Left kidney (tissue), 1 donor: ENCODE measurements at regions not wholly inside any gene's neighbourhood (a gene's known extent, or its start where the extent isn't known, plus 50 kb on each side); places are given as distances from the start of the nearest gene placed in this dataset.

Source experiments
- DNase-seq: peaks from one replicate; pipeline ENCODE4 v3.0.0-alpha.2; 2013

DNA sequence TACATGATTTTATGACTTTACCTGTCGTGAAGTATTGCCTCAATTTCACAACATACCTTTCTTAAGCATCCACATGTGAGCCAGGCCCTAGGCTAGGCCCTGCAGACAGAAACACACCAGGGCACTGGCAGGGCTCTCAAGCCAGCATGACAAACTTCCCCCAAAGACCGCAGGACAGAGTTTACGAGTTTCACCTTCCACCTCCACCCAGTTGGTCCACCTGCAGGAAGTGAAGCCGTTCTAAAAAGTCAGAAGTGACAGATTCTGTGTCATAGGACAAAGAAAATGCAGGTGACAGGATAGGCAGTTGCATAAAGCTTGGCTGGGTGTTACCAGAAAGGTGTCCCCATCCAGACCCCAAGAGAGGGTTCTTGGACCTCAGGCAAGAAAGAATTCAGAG is 382.3 kb downstream of the PCNX1 start:
- DNase-seq: no peak

DNA sequence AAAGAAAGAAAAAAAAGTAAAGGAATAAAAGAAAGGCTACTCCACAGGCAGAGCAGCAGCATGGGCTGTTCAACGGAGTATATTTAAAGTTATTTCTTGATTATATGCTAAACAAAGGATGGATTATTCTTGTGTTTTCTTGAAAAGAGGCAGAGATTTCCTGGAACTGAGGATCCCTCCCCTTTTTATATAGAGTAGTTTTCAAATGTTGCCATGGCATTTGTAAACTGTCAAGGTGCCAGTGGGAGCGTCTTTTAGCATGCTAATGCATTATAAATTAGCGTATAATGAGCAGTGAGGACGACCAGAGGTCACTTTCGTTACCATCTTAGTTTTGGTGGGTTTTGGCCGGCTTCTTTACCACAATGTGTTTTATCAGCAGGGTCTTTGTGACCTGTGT is 383.0 kb downstream of the PCNX1 start:
- no peak for DNase-seq

GRCh38 chr14:71290960-71291466 is 383.8 kb downstream of the PCNX1 start:
- no peak for DNase-seq

DNA sequence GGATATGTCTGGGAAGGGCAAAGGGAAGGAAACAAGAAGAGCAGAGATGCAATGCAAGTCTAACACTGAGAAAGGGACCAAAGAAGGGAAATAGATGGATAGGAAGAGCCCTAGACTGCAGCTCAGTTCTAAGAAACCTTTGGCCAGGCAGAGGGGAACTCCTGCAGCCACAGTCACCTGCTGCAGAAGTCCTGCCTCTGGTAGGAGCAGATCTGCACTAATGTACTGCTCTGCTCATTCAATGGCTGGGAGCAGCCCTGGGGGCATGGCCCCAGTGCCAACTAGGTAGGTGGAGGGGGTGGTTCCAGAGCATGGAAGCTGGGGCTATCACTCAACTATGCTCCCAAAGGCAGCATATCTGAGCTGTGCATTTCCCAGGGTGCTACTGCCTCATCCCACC is 388.9 kb downstream of the PCNX1 start:
- DNase-seq: no peak

DNA sequence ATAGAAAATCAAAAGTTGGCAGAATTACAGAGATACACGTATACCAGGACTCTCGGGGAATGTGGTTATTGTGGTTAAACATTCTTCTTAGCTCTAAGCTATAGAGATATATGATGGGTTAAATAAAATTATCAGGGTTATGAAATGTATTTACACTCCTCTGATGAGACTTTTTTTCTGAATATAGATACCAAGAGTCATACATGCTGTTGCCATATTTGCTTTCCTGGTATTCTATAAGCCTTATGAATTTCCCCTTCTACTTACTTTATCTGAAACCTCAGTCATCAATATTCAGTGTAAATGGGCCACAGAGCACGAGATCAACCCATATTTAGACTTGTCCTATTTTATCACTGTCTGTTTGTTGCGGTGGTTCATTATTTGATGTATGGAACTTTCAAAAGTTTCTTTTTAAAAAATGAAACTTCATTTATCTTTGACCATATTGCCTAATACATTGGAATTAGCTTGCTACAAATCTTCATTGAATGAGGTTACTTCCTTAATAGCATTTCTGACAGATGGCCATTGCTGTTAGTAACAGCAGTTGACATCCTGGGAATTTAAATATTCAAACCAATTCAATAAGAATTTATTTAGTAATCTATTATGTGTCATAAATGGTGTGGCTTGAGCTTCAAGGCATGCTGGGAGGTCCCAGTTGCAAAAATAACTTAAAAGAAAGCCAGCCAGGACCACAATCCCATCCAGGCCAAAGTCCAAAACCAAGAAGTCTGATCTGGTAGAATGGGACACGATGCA is 393.5 kb downstream of the PCNX1 start:
- no peak for DNase-seq

DNA sequence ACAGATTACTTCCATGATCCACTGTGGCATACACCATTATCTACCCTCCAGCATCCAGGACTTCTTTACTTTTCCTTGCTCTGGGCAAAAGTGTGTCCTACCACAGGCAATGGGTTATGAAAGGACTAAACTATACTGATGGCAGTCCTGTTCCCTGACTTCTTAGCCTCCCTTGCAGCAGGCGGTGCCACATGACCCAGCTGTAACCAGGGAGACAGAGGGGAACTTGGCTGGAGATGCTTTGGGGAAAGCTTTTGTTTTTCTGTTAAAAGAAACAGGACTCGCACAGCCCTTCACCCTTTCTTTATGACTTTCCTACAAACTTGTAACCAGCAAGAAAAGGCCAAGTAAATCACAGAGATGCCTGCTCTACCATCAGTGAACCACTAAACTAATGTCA is 394.4 kb downstream of the PCNX1 start:
- no peak for DNase-seq

- DNase-seq: no peak
These were observed 397.4 kb downstream of the PCNX1 start for GRCh38 chr14:71304690-71305089.

- DNase-seq: no peak
These were observed 401.4 kb downstream of the PCNX1 start for GRCh38 chr14:71308671-71309070.

DNA sequence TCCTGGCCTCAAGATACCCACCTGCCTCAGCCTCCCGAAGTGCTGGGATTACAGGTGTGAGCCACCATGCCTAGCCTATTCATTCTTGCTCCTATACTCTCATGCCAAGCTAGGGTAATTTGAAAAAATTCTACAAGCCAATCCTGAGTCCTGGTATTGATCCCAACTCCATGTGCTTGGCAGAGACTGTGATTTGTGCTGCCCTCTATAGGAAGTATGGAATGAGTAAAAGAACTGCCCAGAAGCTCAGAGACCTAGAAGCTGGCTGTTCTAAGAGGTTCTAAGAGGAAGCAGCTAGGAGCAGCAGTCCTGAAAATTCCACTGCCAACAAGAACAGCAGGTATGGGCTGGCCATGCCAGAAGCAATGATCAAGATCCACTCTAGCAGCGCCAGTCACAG is 402.5 kb downstream of the PCNX1 start:
- DNase-seq: no peak

DNA sequence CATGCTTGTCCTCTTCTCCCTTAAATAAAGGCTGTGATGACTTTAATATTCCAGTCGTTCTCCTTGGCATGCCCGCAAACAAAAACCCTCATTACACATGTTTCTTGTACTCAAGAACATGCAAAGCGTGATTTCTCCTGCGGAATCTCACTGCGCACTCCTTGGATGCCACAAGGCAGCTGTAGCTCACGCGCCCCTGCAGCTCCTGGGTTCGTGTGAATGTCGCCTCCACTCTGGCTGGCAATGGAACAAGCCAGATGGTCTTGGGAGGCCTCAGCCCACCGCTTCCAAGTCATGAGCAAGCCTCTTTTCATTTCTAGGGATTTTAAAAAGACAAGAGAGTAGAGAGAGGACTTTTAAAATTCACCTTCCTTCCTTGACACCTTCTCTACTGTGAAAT is 403.8 kb downstream of the PCNX1 start:
- no peak for DNase-seq

DNA sequence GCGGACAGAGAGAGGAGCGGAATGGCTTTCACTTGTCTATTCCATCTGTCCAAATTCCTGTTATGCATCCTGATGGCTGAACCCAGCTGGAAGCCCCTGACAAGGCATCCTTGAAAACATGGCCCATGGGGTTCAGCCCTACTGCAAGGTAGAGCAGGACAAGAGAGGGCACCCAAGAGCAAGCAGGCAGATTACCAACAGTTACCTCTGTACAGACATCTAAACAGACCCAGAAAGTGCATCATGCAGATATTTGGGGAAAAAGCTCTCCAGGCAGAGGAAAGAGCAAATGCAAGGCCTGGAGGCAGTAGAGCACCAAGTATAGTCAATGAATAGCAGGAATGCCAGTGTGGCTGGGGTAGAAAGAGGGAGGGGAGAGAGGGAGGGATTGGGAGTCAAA is 407.5 kb downstream of the PCNX1 start:
- DNase-seq: no peak

DNA sequence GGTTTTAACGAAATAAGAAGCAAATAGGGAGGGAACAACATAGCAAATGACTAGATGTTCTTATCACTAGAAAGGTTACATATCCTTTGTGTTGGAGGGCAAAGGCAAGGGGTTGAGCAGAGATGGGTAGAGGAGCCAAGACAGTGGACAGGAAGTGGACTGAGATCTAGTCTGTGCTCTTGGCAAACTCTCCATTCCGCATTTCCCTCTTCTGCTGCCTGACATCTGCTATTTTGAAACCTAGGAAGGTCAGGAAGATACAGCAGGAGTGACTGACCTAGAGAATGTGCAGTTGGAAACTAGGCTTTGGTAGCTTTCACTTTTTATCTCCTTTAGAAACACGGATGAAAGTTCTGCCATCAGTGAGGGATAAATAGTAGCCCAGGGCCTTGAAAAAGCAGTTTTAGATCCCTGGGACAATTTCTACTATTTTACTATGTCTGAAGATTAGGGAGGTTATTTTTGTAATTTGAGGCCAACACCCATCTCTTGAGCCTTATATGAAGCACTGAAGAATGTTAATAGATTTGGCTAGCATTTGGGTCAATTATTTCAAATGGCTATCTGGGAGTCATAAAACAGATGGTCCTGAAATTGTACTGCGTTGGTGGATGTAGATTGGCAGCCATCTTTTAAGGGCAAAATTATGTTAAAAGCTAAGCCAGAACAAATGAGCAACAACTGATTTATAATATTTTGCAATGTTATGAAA is 410.3 kb downstream of the PCNX1 start:
- DNase-seq: no peak

- no peak for DNase-seq
These were observed 410.8 kb downstream of the PCNX1 start for GRCh38 chr14:71318097-71318459.

DNA sequence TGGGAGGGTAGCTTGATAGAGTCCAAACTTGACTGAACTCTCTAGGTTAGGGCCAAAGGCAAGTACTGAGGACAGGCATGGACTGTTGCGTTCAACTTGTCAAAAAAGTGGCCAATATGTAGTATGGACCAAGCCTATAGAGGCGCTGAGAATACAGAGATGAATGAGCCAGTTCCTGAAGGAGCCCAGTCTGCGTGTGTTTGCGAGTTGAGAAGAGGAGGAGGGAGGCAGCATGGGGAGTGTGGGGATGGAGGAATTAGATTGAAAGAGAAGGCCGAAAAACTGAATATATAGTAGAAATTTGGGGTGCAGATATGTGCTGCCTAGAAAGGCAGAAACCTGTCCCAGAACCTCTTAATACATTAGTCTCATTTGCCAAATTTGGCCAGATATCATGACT is 412.4 kb downstream of the PCNX1 start:
- DNase-seq: no peak

- DNase-seq: peak; percentile 99
These were observed 413.0 kb downstream of the PCNX1 start, which contains the start of gene SIPA1L1 for GRCh38 chr14:71320107-71320733. Gene SIPA1L1 (plus strand): TSS chr14:71320476.

GRCh38 chr14:71320734-71321573 is 413.7 kb downstream of the PCNX1 start:
- DNase-seq: peak; percentile 50

GRCh38 chr14:71321574-71322315 is 414.5 kb downstream of the PCNX1 start:
- DNase-seq: peak; percentile 62

DNA sequence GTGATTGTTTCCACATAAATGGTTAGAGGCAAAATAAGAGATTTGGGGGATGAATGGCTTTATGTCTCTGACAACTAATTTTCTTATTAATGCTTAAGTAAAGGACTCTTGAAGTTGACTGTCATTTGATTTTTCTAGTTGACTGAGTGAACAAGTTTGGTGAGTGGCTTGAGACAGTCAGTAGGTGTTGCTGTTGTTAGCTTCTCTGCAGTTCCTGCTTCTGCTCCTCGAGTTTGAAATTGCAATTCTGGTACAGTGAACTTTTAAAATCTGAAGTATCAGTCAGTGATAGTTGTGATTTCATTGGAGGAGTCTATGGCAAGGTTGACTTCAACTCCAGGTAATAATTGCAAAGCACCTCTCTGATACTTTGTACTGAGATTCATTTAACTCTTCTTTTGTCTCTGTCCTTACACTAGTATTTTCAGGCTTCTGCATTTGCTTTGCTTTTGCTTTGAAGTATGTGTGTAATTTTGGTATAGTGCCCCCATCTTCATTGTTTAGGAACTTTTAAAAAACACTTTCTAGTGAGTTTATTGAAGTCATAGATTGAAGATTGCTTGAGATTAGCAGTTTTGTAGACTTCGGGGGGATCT is 415.5 kb downstream of the PCNX1 start:
- DNase-seq: peak; percentile 50

GRCh38 chr14:71324767-71325272 is 417.6 kb downstream of the PCNX1 start:
- DNase-seq: peak; percentile 57

GRCh38 chr14:71327691-71328090 is 420.4 kb downstream of the PCNX1 start:
- no peak for DNase-seq

DNA sequence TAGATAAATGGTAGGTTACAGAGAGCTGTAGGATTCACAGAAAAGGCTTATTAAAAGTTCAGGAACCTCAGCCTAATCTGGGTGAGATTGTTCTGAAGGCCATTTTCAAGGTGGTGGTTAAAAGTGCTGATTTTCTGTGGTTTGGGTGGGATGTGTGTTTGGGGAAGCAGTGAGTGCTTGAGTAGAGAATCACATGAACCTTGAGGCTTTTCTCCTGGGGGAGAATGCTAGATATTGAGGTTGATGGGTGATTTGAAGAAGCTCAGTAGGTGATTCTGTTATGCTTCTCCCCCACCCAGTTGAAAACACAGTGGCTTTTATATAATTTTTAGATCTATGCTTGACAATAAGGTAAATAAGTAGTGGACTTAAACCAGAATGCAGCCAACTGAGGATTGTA is 420.9 kb downstream of the PCNX1 start:
- no peak for DNase-seq
